Spleen (tissue), 7 donors: ENCODE measurements at regions not wholly inside any gene's neighbourhood (a gene's known extent, or its start where the extent isn't known, plus 50 kb on each side); places are given as distances from the start of the nearest gene placed in this dataset.

ENCODE experiments used
- CTCF ChIP-seq, 11 experiments: fragments of 200-600 bp in 7 of 11; fragments of 450-650 bp in 4 of 11; sonication (generic) in 4 of 11; IDR thresholded peaks in 8 of 11; conservative IDR thresholded peaks in 3 of 11; 1 replicate in 7 of 11; 2 replicates in 4 of 11; pipeline versions ENCODE4 v1.4.0 to v1.8.0; 2016 to 2021; ENCODE audit warnings: antibody characterized with exemption in 11 of 11, inconsistent platforms in 4 of 11, mild to moderate bottlenecking in 1 of 11
- POLR2A ChIP-seq, 3 donors: fragments of 450-650 bp; IDR thresholded peaks; one replicate each; pipeline ENCODE4 v1.5.1; 2017; ENCODE audit warnings: antibody characterized with exemption in 3 of 3, mild to moderate bottlenecking in 1 of 3
- donor health status: DM: no; HTN: no; CAD: no; lungs with moderate emphysema.
- donor health status: DM: no; HTN: no; CAD: no.
- donor health status: DM: no; HTN: no; CAD: no.

- TF ChIP-seq CTCF (IDR thresholded peaks at IDR 0.05 in 8 of 11, conservative IDR thresholded peaks at IDR 0.05 in 3 of 11) (no peak), POLR2A (IDR thresholded peaks at IDR 0.05) (no peak)
These were observed 205.9 kb upstream of the KCNG1 start for GRCh38 chr20:51228763-51229162.
